NCI-H146 treated with DMSO at 0.1 percent for 48 hours (cell line): ENCODE measurements at regions not wholly inside any gene's neighbourhood (a gene's known extent, or its start where the extent isn't known, plus 50 kb on each side); places are given as distances from the start of the nearest gene placed in this dataset.
"Not testable (repeated sequence)": the region's sequence is repeated elsewhere in the genome, so short reads cannot be mapped to it uniquely, and the experiment has no call there.

Experiments used
- DNase-seq: peaks from one replicate; lab custom pipeline; 2025; ENCODE audit not compliant: unreplicated experiment; lab: John Stamatoyannopoulos, UW

- no peak for DNase-seq
These were observed 194.3 kb downstream of the RTP5 start for GRCh38 chr2:242063850-242064249.

GRCh38 chr2:242064364-242065250 is 195.1 kb downstream of the RTP5 start:
- no peak for DNase-seq

- DNase-seq: no peak
These were observed 195.9 kb downstream of the RTP5 start for GRCh38 chr2:242065426-242065825.

- DNase-seq: no peak
These were observed 199.5 kb downstream of the RTP5 start for GRCh38 chr2:242069018-242069417.

- DNase-seq: not testable (repeated sequence)
These were observed 200.4 kb downstream of the RTP5 start for GRCh38 chr2:242069938-242070395.

GRCh38 chr2:242070726-242071125 is 201.2 kb downstream of the RTP5 start:
- not testable (repeated sequence) for DNase-seq

GRCh38 chr2:242071377-242071776 is 201.8 kb downstream of the RTP5 start:
- not testable (repeated sequence) for DNase-seq

- DNase-seq: not testable (repeated sequence)
These were observed 202.4 kb downstream of the RTP5 start for GRCh38 chr2:242071936-242072335.

- no peak for DNase-seq
These were observed 205.6 kb downstream of the RTP5 start for GRCh38 chr2:242075168-242075567.

GRCh38 chr2:242075696-242076095 is 206.2 kb downstream of the RTP5 start:
- DNase-seq: peak; percentile 56

- not testable (repeated sequence) for DNase-seq
These were observed 206.7 kb downstream of the RTP5 start for GRCh38 chr2:242076184-242076583.

GRCh38 chr2:242078426-242078825 is 208.9 kb downstream of the RTP5 start:
- not testable (repeated sequence) for DNase-seq

GRCh38 chr2:242079792-242080191 is 210.3 kb downstream of the RTP5 start:
- not testable (repeated sequence) for DNase-seq

GRCh38 chr2:242080575-242081214 is 211.2 kb downstream of the RTP5 start:
- DNase-seq: not testable (repeated sequence)

- DNase-seq: not testable (repeated sequence)
These were observed 214.5 kb downstream of the RTP5 start for GRCh38 chr2:242084034-242084433.

- DNase-seq: not testable (repeated sequence)
These were observed 215.6 kb downstream of the RTP5 start for GRCh38 chr2:242085024-242085674.

- DNase-seq: no peak
These were observed 216.6 kb downstream of the RTP5 start for GRCh38 chr2:242085941-242086621.

- not testable (repeated sequence) for DNase-seq
These were observed 218.5 kb downstream of the RTP5 start for GRCh38 chr2:242088044-242088443.

GRCh38 chr2:242088471-242089212 is 219.1 kb downstream of the RTP5 start:
- DNase-seq: peak; percentile 52

GRCh38 chr2:242089213-242089549 is 219.7 kb downstream of the RTP5 start:
- not testable (repeated sequence) for DNase-seq
